Endothelial cell of umbilical vein (primary cell): ENCODE measurements at regions not wholly inside any gene's neighbourhood (a gene's known extent, or its start where the extent isn't known, plus 50 kb on each side); places are given as distances from the start of the nearest gene placed in this dataset.

Experiments
- CTCF ChIP-seq, 2 donors: IDR thresholded peaks; 1 replicate in 1 of 2; 2 replicates in 1 of 2; pipeline ENCODE4 v1.5.1; 2011; ENCODE audit warnings: low read length in 2 of 2, mild to moderate bottlenecking in 2 of 2, moderate library complexity in 2 of 2, control low read depth in 1 of 2, inconsistent platforms in 1 of 2, low read depth in 1 of 2; ENCODE audit not compliant: insufficient read depth in 1 of 2; ENCODE audit errors: extremely low read depth in 1 of 2
- EZH2 ChIP-seq: IDR thresholded peaks from 2 replicates; pipeline ENCODE4 v1.6.1; 2012; ENCODE audit warnings: borderline replicate concordance, low read depth, mild to moderate bottlenecking, moderate library complexity, low read length, inconsistent platforms; ENCODE audit not compliant: severe bottlenecking
- FOS ChIP-seq: IDR thresholded peaks from 2 replicates; pipeline ENCODE4 v1.6.1; 2011; ENCODE audit warnings: mild to moderate bottlenecking, low read length, moderate library complexity, borderline replicate concordance; ENCODE audit not compliant: insufficient read depth
- GATA2 ChIP-seq: IDR thresholded peaks from 2 replicates; pipeline ENCODE4 v1.7.0; 2011; ENCODE audit warnings: low read depth, mild to moderate bottlenecking, moderate library complexity, mixed read lengths, low read length; ENCODE audit not compliant: insufficient read length, insufficient read depth
- JUN ChIP-seq: IDR thresholded peaks from 2 replicates; pipeline ENCODE4 v1.6.1; 2011; ENCODE audit warnings: borderline replicate concordance, low read depth; ENCODE audit not compliant: insufficient read length, insufficient read depth
- MAX ChIP-seq: IDR thresholded peaks from 2 replicates; pipeline ENCODE4 v1.6.1; 2011; ENCODE audit not compliant: insufficient read depth, insufficient read length
- MYC ChIP-seq: IDR thresholded peaks from one replicate; pipeline ENCODE4 v1.6.1; 2011; ENCODE audit warnings: mild to moderate bottlenecking, low read depth, low read length
- POLR2A ChIP-seq: IDR thresholded peaks from 2 replicates; pipeline ENCODE4 v1.6.1; 2012; ENCODE audit warnings: low read depth, mild to moderate bottlenecking, control low read depth, low read length
- POLR2AphosphoS5 ChIP-seq: IDR thresholded peaks from 2 replicates; pipeline ENCODE4 v1.6.1; 2012; ENCODE audit warnings: low read depth, mild to moderate bottlenecking, control low read depth, low read length, moderate library complexity; ENCODE audit not compliant: insufficient read depth

- no peak for TF ChIP-seq CTCF (IDR thresholded peaks at IDR 0.05; ENCODE audit: extremely low read depth in 1 of 2, insufficient read depth in 1 of 2, low read depth in 1 of 2, low read length in 2 of 2)
- no peak for TF ChIP-seq POLR2A
- no peak for TF ChIP-seq EZH2
- TF ChIP-seq MAX: no peak
- TF ChIP-seq POLR2AphosphoS5: no peak
- no peak for TF ChIP-seq MYC
- no peak for TF ChIP-seq GATA2
- no peak for TF ChIP-seq JUN
- no peak for TF ChIP-seq FOS
Measured at GRCh38 chr1:184890539-184890973, 83.8 kb downstream of the NIBAN1 start.
